NCI-H524 treated with DMSO at 0.1 percent for 48 hours (cell line): ENCODE measurements at regions not wholly inside any gene's neighbourhood (a gene's known extent, or its start where the extent isn't known, plus 50 kb on each side); places are given as distances from the start of the nearest gene placed in this dataset.

ENCODE experiments used
- DNase-seq: peaks from one replicate; lab custom pipeline; 2025; lab: John Stamatoyannopoulos, UW

DNA sequence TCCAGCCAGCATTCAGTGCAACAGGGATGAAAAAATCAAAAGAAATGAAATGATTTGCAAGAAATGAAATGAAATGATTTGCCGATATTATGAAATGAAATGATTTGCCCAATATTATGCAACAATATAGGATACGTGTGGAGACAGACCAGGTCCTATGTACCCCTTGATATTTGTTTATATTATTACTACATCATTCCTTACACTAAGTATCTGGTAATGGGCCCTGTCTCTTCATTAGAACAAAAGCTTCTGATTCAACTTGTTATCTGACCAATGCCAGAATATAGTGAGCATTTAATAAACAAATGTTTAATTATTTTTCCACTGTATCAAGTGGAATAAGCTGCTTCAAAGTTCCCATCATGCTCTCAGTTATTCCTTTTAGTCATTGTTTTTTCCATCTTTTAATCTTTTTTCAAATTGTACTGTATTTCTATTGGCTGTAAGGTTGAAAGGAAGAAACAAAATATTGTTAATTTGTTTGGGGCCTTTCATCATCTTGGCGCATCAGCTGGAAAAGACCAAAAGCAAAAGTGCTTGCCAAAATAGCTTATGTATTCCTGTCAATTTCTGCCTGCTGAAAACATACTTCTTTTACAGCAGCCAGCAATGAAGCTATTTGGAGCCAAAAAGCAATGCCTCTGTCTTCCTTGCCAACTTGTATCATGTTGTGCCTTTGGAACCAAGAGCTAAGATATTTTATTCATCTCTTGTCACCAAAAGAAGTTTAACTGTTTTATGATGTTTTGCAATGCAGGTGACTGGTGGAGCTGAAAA is 2314.9 kb downstream of the LRRC4C start:
- no peak for DNase-seq

DNA sequence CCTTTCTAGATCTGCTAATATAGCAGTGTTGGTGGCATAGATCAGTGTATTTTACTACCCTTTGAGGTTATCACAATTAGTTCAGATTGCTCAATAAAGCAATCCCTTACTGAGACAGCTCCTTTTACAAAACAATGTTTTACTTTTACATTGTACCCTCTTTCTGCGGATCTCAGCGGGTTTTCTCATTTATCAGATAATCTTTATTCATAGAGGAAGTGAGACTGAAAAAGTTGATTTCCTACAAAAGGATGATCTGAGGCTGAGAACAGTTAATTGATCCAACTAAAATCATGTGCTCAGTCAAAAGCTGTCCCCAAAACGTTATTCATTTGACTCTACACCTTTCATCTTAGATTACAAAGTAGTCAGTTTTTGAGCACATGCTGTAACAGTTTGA is 2319.9 kb downstream of the LRRC4C start:
- no peak for DNase-seq

GRCh38 chr11:39120890-39121289 is 2338.6 kb downstream of the LRRC4C start:
- DNase-seq: no peak

- DNase-seq: no peak
Measured at GRCh38 chr11:39113606-39114005, 2345.8 kb downstream of the LRRC4C start.

- no peak for DNase-seq
Measured at GRCh38 chr11:39102236-39102635, 2357.2 kb downstream of the LRRC4C start.

DNA sequence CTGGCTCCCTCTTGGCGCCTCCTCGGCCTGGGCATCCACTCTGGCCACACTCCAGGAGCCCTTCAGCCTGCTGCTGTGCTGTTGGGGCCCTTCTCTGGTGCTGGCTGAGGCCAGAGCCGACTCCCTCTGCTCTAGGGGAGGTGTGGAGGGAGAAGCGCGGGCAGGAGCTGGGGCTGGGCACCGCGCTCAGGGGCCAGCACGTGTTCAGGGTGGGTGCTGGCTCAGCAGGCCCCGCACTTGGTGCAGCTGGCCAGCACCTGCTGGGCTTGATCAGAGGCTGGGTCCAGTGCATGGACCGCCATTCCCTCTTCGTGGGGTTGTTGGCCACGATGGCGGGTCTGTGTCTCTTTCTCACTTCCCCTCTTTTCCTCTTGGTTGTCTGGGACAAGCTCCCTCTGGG is 2381.0 kb downstream of the LRRC4C start:
- no peak for DNase-seq

GRCh38 chr11:39037611-39038010 is 2421.8 kb downstream of the LRRC4C start:
- DNase-seq: no peak

DNA sequence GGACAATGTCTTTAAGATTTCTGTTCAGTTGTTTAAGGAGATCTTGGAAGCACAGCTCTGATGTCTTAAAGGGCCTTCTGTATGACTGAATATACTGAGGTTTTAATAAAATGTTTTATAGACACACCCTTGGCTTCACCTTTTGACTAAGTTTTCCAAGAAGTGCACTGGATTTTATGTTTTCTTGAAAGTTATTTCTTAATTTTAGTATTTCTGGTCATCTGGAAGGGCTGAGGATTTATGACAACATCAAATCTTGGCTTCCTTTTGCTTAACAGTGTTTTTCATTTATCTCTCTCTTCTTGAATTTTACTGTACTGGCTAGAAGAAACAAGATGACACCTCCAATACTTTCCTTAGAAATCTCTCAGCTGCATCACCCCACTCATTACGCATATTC is 2423.4 kb downstream of the LRRC4C start:
- DNase-seq: no peak

- DNase-seq: no peak
Measured at GRCh38 chr11:39021539-39021938, 2423.5 kb upstream of the RAG2 start.

GRCh38 chr11:39011797-39012196 is 2413.8 kb upstream of the RAG2 start:
- no peak for DNase-seq

DNA sequence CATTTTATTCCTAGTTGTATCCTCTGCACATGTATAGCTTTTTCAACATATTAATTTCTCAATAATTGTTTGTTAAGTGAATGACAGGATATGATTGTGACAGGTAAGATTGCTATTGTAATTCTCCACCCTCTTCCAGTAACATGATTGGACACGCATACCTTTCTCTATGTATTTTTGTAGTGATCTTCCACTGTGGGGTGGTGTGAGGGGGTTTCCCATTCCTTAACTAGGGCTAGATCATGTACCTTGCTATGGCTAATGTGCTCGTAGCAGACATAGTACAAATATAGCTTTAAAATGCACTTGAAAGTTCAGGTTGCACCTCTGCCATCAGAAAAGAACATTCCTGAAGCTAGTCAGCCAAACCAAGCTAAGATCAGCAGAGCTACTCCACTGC is 2392.8 kb upstream of the RAG2 start:
- no peak for DNase-seq

DNA sequence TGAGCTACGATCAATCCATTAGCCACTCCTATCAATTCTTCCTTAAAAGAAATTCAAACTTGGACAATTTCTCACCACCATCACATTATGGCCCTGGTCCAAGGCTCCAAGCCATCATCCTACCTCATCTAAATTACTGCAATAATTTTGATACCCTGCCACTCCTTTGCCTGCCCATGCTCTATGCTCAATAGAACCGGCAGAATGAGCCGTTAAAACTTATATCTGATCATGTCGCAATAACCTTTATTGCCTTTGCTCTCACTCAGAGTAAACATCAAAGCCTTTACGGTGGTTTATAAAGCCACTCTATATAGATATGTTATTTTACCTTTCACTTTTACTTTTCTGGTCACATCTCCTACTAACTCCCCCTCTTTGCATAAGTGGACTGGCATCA is 2392.1 kb upstream of the RAG2 start:
- no peak for DNase-seq

GRCh38 chr11:38988908-38989307 is 2390.9 kb upstream of the RAG2 start:
- DNase-seq: no peak

DNA sequence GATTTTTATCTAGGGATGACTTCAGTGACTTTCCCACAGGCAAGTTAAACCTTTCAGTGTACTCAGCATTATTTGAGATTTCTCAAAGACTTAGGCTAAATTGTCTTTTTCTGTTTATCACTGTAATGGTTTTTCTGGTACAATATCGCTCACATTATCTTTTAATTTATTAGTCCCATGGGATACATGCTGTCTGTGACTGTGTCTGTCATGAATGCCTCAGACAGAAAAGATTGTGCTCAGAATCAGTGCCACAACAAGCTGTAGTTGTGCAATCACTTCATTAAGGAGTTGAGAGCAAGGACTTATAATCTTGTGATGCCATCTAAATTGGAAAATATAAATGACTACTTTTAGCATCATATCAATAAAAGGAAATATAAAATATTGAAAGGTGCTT is 2374.2 kb upstream of the RAG2 start:
- no peak for DNase-seq

DNA sequence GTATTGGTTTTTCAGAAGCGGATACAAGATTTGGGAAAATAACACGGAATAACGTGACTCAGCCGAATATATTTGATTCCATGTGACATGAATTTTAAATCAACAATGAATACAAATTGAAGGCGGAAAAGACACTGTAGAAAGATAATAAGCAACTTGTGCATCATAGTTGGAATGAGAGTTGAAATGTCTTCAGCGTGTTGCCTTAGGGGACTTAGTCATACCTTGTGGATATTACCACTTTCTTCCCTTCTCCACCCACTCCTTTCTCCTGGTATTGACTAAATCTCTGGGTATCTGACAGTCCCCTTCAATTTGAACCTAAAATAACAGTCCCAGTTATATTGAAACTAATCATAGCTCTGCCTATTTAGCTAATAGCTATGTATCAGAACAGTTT is 2373.1 kb upstream of the RAG2 start:
- no peak for DNase-seq

DNA sequence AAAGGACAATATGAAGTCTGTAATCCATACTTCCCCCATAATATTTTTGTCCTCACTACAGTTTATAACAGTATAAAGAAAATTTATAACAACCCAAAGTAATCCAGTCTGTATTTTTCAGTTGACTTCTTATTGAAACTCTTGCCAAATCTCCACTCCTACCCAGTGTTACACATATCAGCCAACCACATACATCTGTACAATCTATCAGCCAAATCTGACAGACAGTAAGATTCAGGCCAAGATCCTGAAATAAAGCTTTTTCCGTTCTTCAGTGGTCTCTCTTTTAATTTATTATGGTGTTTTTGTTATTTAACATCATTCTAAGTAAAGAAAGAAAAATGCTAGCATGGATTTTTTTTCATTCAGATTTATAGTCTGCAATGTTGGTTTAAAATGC is 2370.9 kb upstream of the RAG2 start:
- DNase-seq: no peak

GRCh38 chr11:38952698-38953097 is 2354.7 kb upstream of the RAG2 start:
- no peak for DNase-seq

- no peak for DNase-seq
Measured at GRCh38 chr11:38950867-38951266, 2352.8 kb upstream of the RAG2 start.

- no peak for DNase-seq
Measured at GRCh38 chr11:38948392-38948791, 2350.4 kb upstream of the RAG2 start.

GRCh38 chr11:38937709-38938108 is 2339.7 kb upstream of the RAG2 start:
- no peak for DNase-seq

- no peak for DNase-seq
Measured at GRCh38 chr11:38935941-38936340, 2337.9 kb upstream of the RAG2 start.

DNA sequence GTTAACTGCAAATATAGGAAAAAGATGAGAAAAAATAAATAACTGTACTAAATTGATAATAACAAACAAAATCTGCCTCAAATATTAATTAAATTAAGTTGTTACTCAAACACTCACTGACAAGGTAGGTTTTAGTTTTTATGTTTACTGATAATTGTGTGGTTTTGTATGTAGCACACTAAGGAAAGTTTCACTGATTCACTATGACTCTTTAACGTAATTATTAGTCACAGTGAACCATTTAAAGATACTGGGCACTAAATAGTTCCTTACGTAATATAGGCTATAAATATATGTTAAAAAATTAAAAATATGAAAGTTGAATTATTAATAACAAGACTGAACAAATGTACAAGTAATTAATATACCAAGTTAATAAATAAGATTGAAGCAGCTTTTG is 2330.0 kb upstream of the RAG2 start:
- DNase-seq: no peak

DNA sequence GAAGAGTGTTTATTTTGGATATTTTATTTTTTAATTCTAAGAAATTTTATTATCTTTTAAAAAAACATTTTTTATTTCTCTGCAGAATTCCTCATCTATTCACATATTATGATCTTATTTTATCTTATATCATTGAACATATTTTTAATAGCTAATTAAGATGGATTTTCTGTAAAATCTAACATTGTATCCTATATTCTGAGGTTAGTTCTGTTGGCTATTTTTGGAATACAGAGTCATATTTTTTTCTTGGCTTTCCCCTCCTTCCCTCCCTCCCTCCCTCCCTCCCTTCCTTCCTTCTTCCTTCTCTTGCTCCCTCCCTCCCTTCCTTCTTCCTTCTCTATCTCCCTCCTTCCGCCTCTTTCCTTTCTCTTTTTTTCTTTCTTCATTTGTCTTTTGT is 2326.6 kb upstream of the RAG2 start:
- DNase-seq: no peak

GRCh38 chr11:38900211-38900610 is 2302.2 kb upstream of the RAG2 start:
- no peak for DNase-seq
